Stimulated activated CD4-positive, alpha-beta T cell treated with anti-CD3 and anti-CD28 coated beads, Interleukin-1b, Interleukin-23, amount 100 ng/mL, for 1 hour (primary cell): ENCODE measurements at regions not wholly inside any gene's neighbourhood (a gene's known extent, or its start where the extent isn't known, plus 50 kb on each side); places are given as distances from the start of the nearest gene placed in this dataset.

ENCODE experiments used
- DNase-seq, 2 donors: peaks; one replicate each; pipeline ENCODE4 v3.0.0-alpha.2; 2020; ENCODE audit warnings: low read depth in 2 of 2

- DNase-seq, result no peak
Measured at GRCh38 chr17:14815079-14815478, 450.0 kb downstream of the PMP22 start.

- DNase-seq, result no peak
Measured at GRCh38 chr17:14813649-14814370, 451.3 kb downstream of the PMP22 start.

GRCh38 chr17:14808425-14808824 is 456.7 kb downstream of the PMP22 start:
- DNase-seq, result no peak

- no peak for DNase-seq
Measured at GRCh38 chr17:14805348-14805747, 459.8 kb downstream of the PMP22 start.

- DNase-seq, result no peak
Measured at GRCh38 chr17:14803826-14804225, 461.3 kb downstream of the PMP22 start.

GRCh38 chr17:14797801-14798200 is 467.3 kb downstream of the PMP22 start:
- no peak for DNase-seq

- no peak for DNase-seq
Measured at GRCh38 chr17:14797021-14797420, 468.1 kb downstream of the PMP22 start.

- DNase-seq, result no peak
Measured at GRCh38 chr17:14794961-14795360, 470.2 kb downstream of the PMP22 start.

GRCh38 chr17:14793237-14793636 is 471.9 kb downstream of the PMP22 start:
- DNase-seq, result no peak

GRCh38 chr17:14792746-14793145 is 472.4 kb downstream of the PMP22 start:
- DNase-seq, result no peak

- DNase-seq, result no peak
Measured at GRCh38 chr17:14791221-14791620, 473.9 kb downstream of the PMP22 start.

- DNase-seq, result no peak
Measured at GRCh38 chr17:14790521-14790920, 474.6 kb downstream of the PMP22 start.

- peak in 1 of 2 donors; percentile 3 for DNase-seq
Measured at GRCh38 chr17:14784997-14785696, 480.0 kb downstream of the PMP22 start.

- no peak for DNase-seq
Measured at GRCh38 chr17:14781123-14781522, 480.2 kb downstream of the HS3ST3B1 start.

- no peak for DNase-seq
Measured at GRCh38 chr17:14780097-14780651, 479.3 kb downstream of the HS3ST3B1 start.

- no peak for DNase-seq
Measured at GRCh38 chr17:14779241-14779640, 478.4 kb downstream of the HS3ST3B1 start.

- no peak for DNase-seq
Measured at GRCh38 chr17:14777291-14777690, 476.4 kb downstream of the HS3ST3B1 start.

GRCh38 chr17:14776791-14777190 is 475.9 kb downstream of the HS3ST3B1 start:
- no peak for DNase-seq

GRCh38 chr17:14775731-14776492 is 475.0 kb downstream of the HS3ST3B1 start:
- DNase-seq, result no peak

- DNase-seq, result no peak
Measured at GRCh38 chr17:14774774-14775173, 473.9 kb downstream of the HS3ST3B1 start.

- DNase-seq, result no peak
Measured at GRCh38 chr17:14772776-14773175, 471.9 kb downstream of the HS3ST3B1 start.

GRCh38 chr17:14771543-14771942 is 470.7 kb downstream of the HS3ST3B1 start:
- no peak for DNase-seq
